Hematopoietic multipotent progenitor cell treated with erythropoietin and hydrocortisone succinate and interleukin-3 and kit ligand, for 6 days (in vitro differentiated cells): ENCODE measurements at regions not wholly inside any gene's neighbourhood (a gene's known extent, or its start where the extent isn't known, plus 50 kb on each side); places are given as distances from the start of the nearest gene placed in this dataset.

Experiments
- DNase-seq: peaks from one replicate; pipeline ENCODE4 v3.0.0-alpha.2; 2015

GRCh38 chr13:103246581-103247200 is 180.5 kb upstream of the SLC10A2 start:
- no peak for DNase-seq

GRCh38 chr13:103243495-103243894 is 177.3 kb upstream of the SLC10A2 start:
- DNase-seq, result no peak

- no peak for DNase-seq
Measured at GRCh38 chr13:103238441-103238840, 172.2 kb upstream of the SLC10A2 start.

- no peak for DNase-seq
Measured at GRCh38 chr13:103236213-103236612, 170.0 kb upstream of the SLC10A2 start.

- DNase-seq, result no peak
Measured at GRCh38 chr13:103229674-103230073, 163.5 kb upstream of the SLC10A2 start.

- DNase-seq, result no peak
Measured at GRCh38 chr13:103224804-103225203, 158.6 kb upstream of the SLC10A2 start.

- DNase-seq, result no peak
Measured at GRCh38 chr13:103222683-103223082, 156.5 kb upstream of the SLC10A2 start.

GRCh38 chr13:103218253-103218652 is 152.0 kb upstream of the SLC10A2 start:
- DNase-seq, result no peak

- no peak for DNase-seq
Measured at GRCh38 chr13:103213152-103213551, 146.9 kb upstream of the SLC10A2 start.

- no peak for DNase-seq
Measured at GRCh38 chr13:103210348-103210747, 144.1 kb upstream of the SLC10A2 start.

GRCh38 chr13:103203735-103204330 is 137.6 kb upstream of the SLC10A2 start:
- DNase-seq, result no peak

GRCh38 chr13:103200118-103200885 is 134.1 kb upstream of the SLC10A2 start:
- no peak for DNase-seq

- DNase-seq, result no peak
Measured at GRCh38 chr13:103199380-103200088, 133.3 kb upstream of the SLC10A2 start.

- DNase-seq, result no peak
Measured at GRCh38 chr13:103196356-103196755, 130.1 kb upstream of the SLC10A2 start.

GRCh38 chr13:103195762-103196161 is 129.5 kb upstream of the SLC10A2 start:
- no peak for DNase-seq

GRCh38 chr13:103194871-103195270 is 128.7 kb upstream of the SLC10A2 start:
- no peak for DNase-seq

- DNase-seq, result no peak
Measured at GRCh38 chr13:103192511-103193135, 126.4 kb upstream of the SLC10A2 start.

- DNase-seq, result no peak
Measured at GRCh38 chr13:103190841-103191240, 124.6 kb upstream of the SLC10A2 start.

GRCh38 chr13:103188713-103189326 is 122.6 kb upstream of the SLC10A2 start:
- peak; percentile 58 for DNase-seq

GRCh38 chr13:103187721-103188156 is 121.5 kb upstream of the SLC10A2 start:
- peak; percentile 61 for DNase-seq

- no peak for DNase-seq
Measured at GRCh38 chr13:103184413-103184812, 118.2 kb upstream of the SLC10A2 start.
